ENCODE measurements at regions not wholly inside any gene's neighbourhood (a gene's known extent, or its start where the extent isn't known, plus 50 kb on each side); places are given as distances from the start of the nearest gene placed in this dataset.

DNA sequence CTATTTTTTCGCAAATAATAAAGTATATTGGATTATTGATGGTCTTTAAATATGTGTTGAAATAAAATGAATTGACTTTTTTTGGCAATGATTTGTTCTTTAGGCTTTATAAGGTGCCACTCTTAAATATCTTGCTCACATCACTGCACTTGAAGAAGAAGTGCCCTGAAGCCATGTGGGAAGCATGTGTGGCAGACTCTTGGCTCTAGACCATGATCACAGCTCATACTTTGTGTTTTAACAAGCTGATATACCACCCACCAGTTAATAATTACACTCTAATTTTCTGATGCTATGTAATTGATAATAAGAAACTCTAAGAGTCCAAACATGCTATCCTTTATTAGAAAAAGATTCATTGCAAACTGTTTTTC, 52.1 kb upstream of the TGFBR2 start:
- 95 to 99% methylated on average over 1 of the region's 1 CpG for WGBS, 2 donors
- no peak for TF ChIP-seq POLR2A (IDR thresholded peaks at IDR 0.05)
- TF ChIP-seq POLR2AphosphoS5 (IDR thresholded peaks at IDR 0.05) = no peak
- H3K27ac ChIP-seq = no peak overlapping the region
- no peak overlapping the region for H3K4me3 ChIP-seq
- no peaks in the 10 kb centered on the region for H3K9me3 ChIP-seq
- no peak for DNase-seq
- H3K4me1 ChIP-seq = peaks cover 0 to 7% (median 2%) of the 10 kb centered on the region in 4 donors
- H3K27me3 ChIP-seq = no peaks in the 10 kb centered on the region
- no peaks in the 10 kb centered on the region for H3K36me3 ChIP-seq
- intact Hi-C loops (cut with DNase I) = loop anchor here (5.0 kb wide), 1 partner anchor 33 kb away; no protein-coding TSS in a partner anchor

DNA sequence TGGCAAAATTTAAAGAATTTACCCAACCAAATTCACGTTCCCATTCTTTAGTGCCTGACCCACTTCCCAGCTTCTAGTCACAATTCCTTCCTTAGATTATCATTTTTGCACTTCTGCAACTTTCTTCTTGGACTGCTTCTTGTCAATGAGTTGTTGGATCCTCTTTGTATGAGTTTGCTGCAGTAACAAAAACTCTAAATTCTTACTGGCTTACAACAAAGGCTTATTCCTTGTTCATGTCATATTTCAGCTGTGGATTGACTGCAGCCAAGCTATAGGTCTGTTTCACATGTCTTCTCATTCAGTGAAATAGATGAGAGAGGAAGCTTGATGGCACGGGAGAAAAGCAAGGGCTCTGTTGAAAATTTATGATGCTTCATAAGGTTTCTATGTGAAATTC, 50.4 kb upstream of the TGFBR2 start:
- intact Hi-C loops (cut with DNase I) = no loop called here
- 93 to 94% methylated on average over 2 of the region's 2 CpGs for whole genome bisulfite sequencing, 2 donors
- Histone ChIP-seq H3K36me3 (no peaks in the 10 kb centered on the region), H3K4me1 (peaks cover 0 to 7% (median 4%) of the 10 kb centered on the region in 4 donors), H3K4me3 (no peak overlapping the region), H3K27me3 (no peaks in the 10 kb centered on the region), H3K9me3 (no peaks in the 10 kb centered on the region), H3K27ac (no peak overlapping the region)
- TF ChIP-seq POLR2A (IDR thresholded peaks at IDR 0.05) = no peak
- TF ChIP-seq, protein P1, sequence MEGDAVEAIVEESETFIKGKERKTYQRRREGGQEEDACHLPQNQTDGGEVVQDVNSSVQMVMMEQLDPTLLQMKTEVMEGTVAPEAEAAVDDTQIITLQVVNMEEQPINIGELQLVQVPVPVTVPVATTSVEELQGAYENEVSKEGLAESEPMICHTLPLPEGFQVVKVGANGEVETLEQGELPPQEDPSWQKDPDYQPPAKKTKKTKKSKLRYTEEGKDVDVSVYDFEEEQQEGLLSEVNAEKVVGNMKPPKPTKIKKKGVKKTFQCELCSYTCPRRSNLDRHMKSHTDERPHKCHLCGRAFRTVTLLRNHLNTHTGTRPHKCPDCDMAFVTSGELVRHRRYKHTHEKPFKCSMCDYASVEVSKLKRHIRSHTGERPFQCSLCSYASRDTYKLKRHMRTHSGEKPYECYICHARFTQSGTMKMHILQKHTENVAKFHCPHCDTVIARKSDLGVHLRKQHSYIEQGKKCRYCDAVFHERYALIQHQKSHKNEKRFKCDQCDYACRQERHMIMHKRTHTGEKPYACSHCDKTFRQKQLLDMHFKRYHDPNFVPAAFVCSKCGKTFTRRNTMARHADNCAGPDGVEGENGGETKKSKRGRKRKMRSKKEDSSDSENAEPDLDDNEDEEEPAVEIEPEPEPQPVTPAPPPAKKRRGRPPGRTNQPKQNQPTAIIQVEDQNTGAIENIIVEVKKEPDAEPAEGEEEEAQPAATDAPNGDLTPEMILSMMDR (IDR thresholded peaks at IDR 0.05) = no peak
- no peak for TF ChIP-seq EP300 (IDR thresholded peaks at IDR 0.05)
- no peak for TF ChIP-seq POLR2AphosphoS5 (IDR thresholded peaks at IDR 0.05)
- DNase-seq = no peak

Small RNAs in the stretch of these regions (small RNA-seq; reads per million reads assigned to genes)
- 0 reads per million in 3 donors for gene RF01848

Data from sigmoid colon (tissue), 6 donors.